K562 (cell line): ENCODE measurements at regions not wholly inside any gene's neighbourhood (a gene's known extent, or its start where the extent isn't known, plus 50 kb on each side); places are given as distances from the start of the nearest gene placed in this dataset.

ENCODE experiments used
- BRD4 ChIP-seq: fragments of 200-600 bp; sonication (generic); IDR thresholded peaks from 2 replicates; pipeline ENCODE4 v1.6.1; 2017; ENCODE audit warnings: inconsistent platforms
- CBX8 ChIP-seq: fragments of 200-600 bp; sonication (generic); IDR thresholded peaks from 2 replicates; pipeline ENCODE4 v1.6.1; 2012; ENCODE audit warnings: borderline replicate concordance, mixed run types, low read depth, mild to moderate bottlenecking, moderate library complexity, mixed read lengths, low read length, control low read depth, inconsistent platforms; ENCODE audit not compliant: poor library complexity, severe bottlenecking; ENCODE audit errors: extremely low read depth
- CEBPG ChIP-seq, 3 experiments: fragments of 200-800 bp in 1 of 3; sonication (Bioruptor generic) in 1 of 3; sonication (generic) in 1 of 3; formaldehyde crosslinking in 1 of 3; IDR thresholded peaks in 2 of 3; conservative IDR thresholded peaks in 1 of 3; 2 replicates each; pipeline versions ENCODE4 v1.6.1 to v1.8.0; 2016 to 2022; ENCODE audit warnings: missing compliant biosample characterization in 2 of 3, missing genetic modification characterization in 2 of 3, mild to moderate bottlenecking in 1 of 3, missing genetic modification reagents in 1 of 3
- CREB1 ChIP-seq, 2 experiments: sonication (generic) in 1 of 2; formaldehyde crosslinking in 1 of 2; IDR thresholded peaks; 2 replicates each; pipeline versions ENCODE4 v1.6.1 to v1.8.0; 2012 to 2022; ENCODE audit warnings: inconsistent platforms in 1 of 2, mild to moderate bottlenecking in 1 of 2, missing genetic modification reagents in 1 of 2, moderate library complexity in 1 of 2
- DIDO1 ChIP-seq: fragments of 450-650 bp; IDR thresholded peaks from 2 replicates; pipeline ENCODE4 v1.6.1; 2016; ENCODE audit warnings: low read depth, missing biosample characterization, missing genetic modification characterization
- FOXJ3 ChIP-seq: sonication (generic); formaldehyde crosslinking; IDR thresholded peaks from 2 replicates; pipeline ENCODE4 v1.4.0; 2020; ENCODE audit warnings: mild to moderate bottlenecking, missing genetic modification reagents
- GABPA ChIP-seq: fragments of 200-800 bp; sonication (Bioruptor generic); conservative IDR thresholded peaks from 2 replicates; pipeline ENCODE4 v1.6.1; 2016; ENCODE audit warnings: low read depth, missing genetic modification characterization, missing compliant biosample characterization
- JUND ChIP-seq, 2 experiments: IDR thresholded peaks; 2 replicates in 1 of 2; 3 replicates in 1 of 2; pipeline ENCODE4 v1.6.1; 2011; ENCODE audit warnings: borderline replicate concordance in 2 of 2, low read depth in 2 of 2, low read length in 2 of 2, improper control_type of control experiment in 1 of 2, missing biosample characterization in 1 of 2, missing genetic modification characterization in 1 of 2, missing genetic modification reagents in 1 of 2
- NFE2L1 ChIP-seq: fragments of 450-650 bp; IDR thresholded peaks from 2 replicates; pipeline ENCODE4 v1.6.1; 2016; ENCODE audit warnings: missing genetic modification characterization, low read depth, mild to moderate bottlenecking, missing compliant biosample characterization, moderate library complexity, borderline replicate concordance
- POLR2A ChIP-seq: fragments of 450-650 bp; conservative IDR thresholded peaks from 2 replicates; pipeline ENCODE4 v1.6.1; 2016
- SP1 ChIP-seq: sonication (generic); formaldehyde crosslinking; IDR thresholded peaks from 2 replicates; pipeline ENCODE4 v1.8.1; 2022; ENCODE audit warnings: mild to moderate bottlenecking, missing genetic modification reagents
- SRSF7 ChIP-seq: fragments of 200-400 bp; formaldehyde crosslinking; optimal IDR thresholded peaks from 2 replicates; pipeline ENCODE3; 2017; ENCODE audit warnings: mild to moderate bottlenecking, low read depth, low read length
- ZNF263 ChIP-seq: sonication (generic); formaldehyde crosslinking; IDR thresholded peaks from 2 replicates; pipeline ENCODE4 v1.8.0; 2022; ENCODE audit warnings: mild to moderate bottlenecking, missing genetic modification reagents, borderline replicate concordance
- ZNF3 ChIP-seq: fragments of 250-450 bp; sonication (Bioruptor Pico); IDR thresholded peaks from 2 replicates; pipeline ENCODE4 v1.5.0; 2021; ENCODE audit warnings: mild to moderate bottlenecking, moderate library complexity
- ZNF384 ChIP-seq: IDR thresholded peaks from 2 replicates; pipeline ENCODE4 v1.6.1; 2012; ENCODE audit warnings: low read depth, low read length, improper control_type of control experiment
- ZNF717 ChIP-seq: fragments of 250-450 bp; sonication (Bioruptor Pico); IDR thresholded peaks from 2 replicates; pipeline ENCODE4 v1.5.0; 2021
- ZNF764 ChIP-seq: fragments of 250-450 bp; sonication (Bioruptor Pico); IDR thresholded peaks from 2 replicates; pipeline ENCODE4 v1.4.0; 2020; ENCODE audit warnings: low read depth, mild to moderate bottlenecking, moderate library complexity
- TF ChIP-seq, protein P1 (sequence below): fragments of 450-650 bp; formaldehyde crosslinking; conservative IDR thresholded peaks from 2 replicates; pipeline ENCODE4 v1.4.0; 2022; ENCODE audit warnings: mild to moderate bottlenecking, missing genetic modification characterization
- TF ChIP-seq, protein P2 (sequence below), 2 experiments: fragments of 450-650 bp in 1 of 2; sonication (generic) in 1 of 2; formaldehyde crosslinking in 1 of 2; IDR thresholded peaks in 1 of 2; conservative IDR thresholded peaks in 1 of 2; 2 replicates each; pipeline versions ENCODE4 v1.6.1 to v1.8.1; 2016 to 2023; ENCODE audit warnings: mild to moderate bottlenecking in 2 of 2, moderate library complexity in 2 of 2, inconsistent platforms in 1 of 2, missing genetic modification reagents in 1 of 2
- TF ChIP-seq, protein P3 (sequence below): fragments of 200-800 bp; sonication (Bioruptor generic); IDR thresholded peaks from 2 replicates; pipeline ENCODE4 v1.6.1; 2017; ENCODE audit warnings: missing genetic modification characterization, missing compliant biosample characterization
- TF ChIP-seq, protein P4 (sequence below): fragments of 250-450 bp; sonication (Bioruptor Pico); IDR thresholded peaks from 2 replicates; pipeline ENCODE4 v1.8.0; 2022; ENCODE audit warnings: moderate library complexity, mild to moderate bottlenecking, inconsistent platforms

DNA sequence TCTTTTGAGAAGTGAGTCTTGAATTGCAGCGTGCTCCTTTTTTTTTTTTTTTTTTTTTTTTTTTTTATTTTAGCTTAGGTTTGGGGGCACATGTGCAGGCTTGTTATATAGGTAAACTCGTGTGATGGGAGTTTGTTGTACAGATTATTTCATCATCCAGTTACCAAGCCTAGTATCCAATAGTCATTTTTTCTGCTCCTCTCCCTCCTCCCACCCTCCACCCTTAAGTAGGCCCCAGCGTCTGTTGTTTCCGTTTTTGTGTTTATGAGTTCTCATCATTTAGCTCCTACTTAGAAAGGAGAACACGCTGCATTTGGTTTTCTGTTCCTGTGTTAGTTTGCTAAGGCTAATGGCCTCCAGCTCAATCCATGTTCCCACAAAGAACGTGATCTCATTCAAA, 81.3 kb upstream of the TSPAN5 start (continued):
- TF ChIP-seq, protein P1, sequence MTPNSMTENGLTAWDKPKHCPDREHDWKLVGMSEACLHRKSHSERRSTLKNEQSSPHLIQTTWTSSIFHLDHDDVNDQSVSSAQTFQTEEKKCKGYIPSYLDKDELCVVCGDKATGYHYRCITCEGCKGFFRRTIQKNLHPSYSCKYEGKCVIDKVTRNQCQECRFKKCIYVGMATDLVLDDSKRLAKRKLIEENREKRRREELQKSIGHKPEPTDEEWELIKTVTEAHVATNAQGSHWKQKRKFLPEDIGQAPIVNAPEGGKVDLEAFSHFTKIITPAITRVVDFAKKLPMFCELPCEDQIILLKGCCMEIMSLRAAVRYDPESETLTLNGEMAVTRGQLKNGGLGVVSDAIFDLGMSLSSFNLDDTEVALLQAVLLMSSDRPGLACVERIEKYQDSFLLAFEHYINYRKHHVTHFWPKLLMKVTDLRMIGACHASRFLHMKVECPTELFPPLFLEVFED, result no peak
- TF ChIP-seq CEBPG (CRISPR knock-in tag; IDR thresholded peaks at IDR 0.05) (no peak), CEBPG (tag; conservative IDR thresholded peaks at IDR 0.05 in 1 of 2, IDR thresholded peaks at IDR 0.05 in 1 of 2) (peak in 1 of 2 experiments; percentile 77; a peak in 2 of 4 replicates), CBX8 (no peak), BRD4 (no peak), CREB1 (IDR thresholded peaks at IDR 0.05) (no peak), CREB1 (CRISPR knock-in tag; IDR thresholded peaks at IDR 0.05) (no peak), ZNF263 (CRISPR knock-in tag) (peak; percentile 65; the same call in 1 of the 2 replicates), ZNF384 (peak; percentile 55; the same call in 1 of the 2 replicates), ZNF3 (CRISPR knock-in tag) (no peak), JUND (IDR thresholded peaks at IDR 0.05; ENCODE audit: borderline replicate concordance, low read depth, low read length) (no peak), JUND (tag; IDR thresholded peaks at IDR 0.05; ENCODE audit: borderline replicate concordance, low read depth, low read length) (no peak), SP1 (CRISPR knock-in tag) (no peak), GABPA (tag) (peak; percentile 30; the same call in 1 of the 2 replicates), FOXJ3 (CRISPR knock-in tag) (no peak), ZNF764 (CRISPR knock-in tag) (no peak), POLR2A (no peak), SRSF7 (no peak), ZNF717 (CRISPR knock-in tag) (no peak), NFE2L1 (no peak), DIDO1 (tag) (no peak)
- TF ChIP-seq, protein P2, sequence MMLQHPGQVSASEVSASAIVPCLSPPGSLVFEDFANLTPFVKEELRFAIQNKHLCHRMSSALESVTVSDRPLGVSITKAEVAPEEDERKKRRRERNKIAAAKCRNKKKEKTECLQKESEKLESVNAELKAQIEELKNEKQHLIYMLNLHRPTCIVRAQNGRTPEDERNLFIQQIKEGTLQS (IDR thresholded peaks at IDR 0.05), result peak; percentile 59; the same call in 1 of the 2 replicates
- TF ChIP-seq, protein P2 (CRISPR knock-in tag; conservative IDR thresholded peaks at IDR 0.05), result no peak
- TF ChIP-seq, protein P3, sequence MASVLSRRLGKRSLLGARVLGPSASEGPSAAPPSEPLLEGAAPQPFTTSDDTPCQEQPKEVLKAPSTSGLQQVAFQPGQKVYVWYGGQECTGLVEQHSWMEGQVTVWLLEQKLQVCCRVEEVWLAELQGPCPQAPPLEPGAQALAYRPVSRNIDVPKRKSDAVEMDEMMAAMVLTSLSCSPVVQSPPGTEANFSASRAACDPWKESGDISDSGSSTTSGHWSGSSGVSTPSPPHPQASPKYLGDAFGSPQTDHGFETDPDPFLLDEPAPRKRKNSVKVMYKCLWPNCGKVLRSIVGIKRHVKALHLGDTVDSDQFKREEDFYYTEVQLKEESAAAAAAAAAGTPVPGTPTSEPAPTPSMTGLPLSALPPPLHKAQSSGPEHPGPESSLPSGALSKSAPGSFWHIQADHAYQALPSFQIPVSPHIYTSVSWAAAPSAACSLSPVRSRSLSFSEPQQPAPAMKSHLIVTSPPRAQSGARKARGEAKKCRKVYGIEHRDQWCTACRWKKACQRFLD (CRISPR knock-in tag), result no peak
- TF ChIP-seq, protein P4, sequence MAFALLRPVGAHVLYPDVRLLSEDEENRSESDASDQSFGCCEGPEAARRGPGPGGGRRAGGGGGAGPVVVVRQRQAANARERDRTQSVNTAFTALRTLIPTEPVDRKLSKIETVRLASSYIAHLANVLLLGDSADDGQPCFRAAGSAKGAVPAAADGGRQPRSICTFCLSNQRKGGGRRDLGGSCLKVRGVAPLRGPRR (CRISPR knock-in tag), result no peak
- TF ChIP-seq, all 486 proteins: peak for 6
